Suprapubic skin (tissue), 4 donors: ENCODE measurements at regions not wholly inside any gene's neighbourhood (a gene's known extent, or its start where the extent isn't known, plus 50 kb on each side); places are given as distances from the start of the nearest gene placed in this dataset.
A peak's percentile ranks its signal among the peaks of the same experiment; 100 is the strongest.

Experiments used
- DNase-seq, 2 donors: peaks; one replicate each; pipeline ENCODE4 v3.0.0-alpha.2; 2019; ENCODE audit warnings: low spot score in 2 of 2
- H3K27ac ChIP-seq: fragments of 200-600 bp; sonication (generic); one replicate; pipeline ENCODE4 v1.5.1; 2019
- H3K27me3 ChIP-seq: fragments of 200-600 bp; sonication (generic); one replicate; pipeline ENCODE4 v1.5.1; 2019
- H3K36me3 ChIP-seq: fragments of 200-600 bp; sonication (generic); one replicate; pipeline ENCODE4 v1.5.1; 2019
- H3K4me1 ChIP-seq: fragments of 200-600 bp; sonication (generic); one replicate; pipeline ENCODE4 v1.5.1; 2019
- H3K4me3 ChIP-seq: fragments of 200-600 bp; sonication (generic); one replicate; pipeline ENCODE4 v1.5.1; 2019; ENCODE audit warnings: mild to moderate bottlenecking
- H3K9me3 ChIP-seq: fragments of 200-600 bp; sonication (generic); one replicate; pipeline ENCODE4 v1.5.1; 2019
- CTCF ChIP-seq, 2 donors: fragments of 200-600 bp in 1 of 2; fragments of 450-650 bp in 1 of 2; sonication (generic) in 1 of 2; IDR thresholded peaks; one replicate each; pipeline ENCODE4 v1.5.1; 2016 to 2019; ENCODE audit warnings: antibody characterized with exemption in 2 of 2, mild to moderate bottlenecking in 1 of 2, moderate library complexity in 1 of 2
- EP300 ChIP-seq: sonication (generic); formaldehyde crosslinking; IDR thresholded peaks from one replicate; pipeline ENCODE4 v1.6.1; 2017; ENCODE audit warnings: antibody characterized with exemption
- POLR2A ChIP-seq, 2 donors: fragments of 450-650 bp; IDR thresholded peaks; one replicate each; pipeline ENCODE4 v1.6.1; 2017; ENCODE audit warnings: antibody characterized with exemption in 2 of 2, mild to moderate bottlenecking in 2 of 2, moderate library complexity in 2 of 2
- POLR2AphosphoS5 ChIP-seq, 3 donors: sonication (generic); formaldehyde crosslinking; IDR thresholded peaks; one replicate each; pipeline ENCODE4 v1.6.1; 2017; ENCODE audit warnings: antibody characterized with exemption in 3 of 3
- WGBS: methylation state at CpG from one replicate; pipeline ENCODE4 v1.1.5; 2018; 5-methylcytosine and 5-hydroxymethylcytosine counted together

- Histone ChIP-seq H3K4me1 (peaks cover 27% of the 10 kb centered on the region), H3K27me3 (no peaks in the 10 kb centered on the region), H3K4me3 (no peak overlapping the region), H3K36me3 (no peaks in the 10 kb centered on the region), H3K9me3 (no peaks in the 10 kb centered on the region), H3K27ac (no peak overlapping the region)
- no peak for DNase-seq
- 81% methylated on average over 2 of the region's 2 CpGs for WGBS
- TF ChIP-seq CTCF (IDR thresholded peaks at IDR 0.05) (no peak), POLR2A (IDR thresholded peaks at IDR 0.05) (no peak), EP300 (no peak), POLR2AphosphoS5 (IDR thresholded peaks at IDR 0.05) (no peak)
Observed at GRCh38 chr14:51547701-51548100, 104.0 kb upstream of the FRMD6 start.

- TF ChIP-seq CTCF (IDR thresholded peaks at IDR 0.05): no peak
- TF ChIP-seq POLR2A (IDR thresholded peaks at IDR 0.05): no peak
- no peak for TF ChIP-seq EP300
- no peak for TF ChIP-seq POLR2AphosphoS5 (IDR thresholded peaks at IDR 0.05)
- no peak for DNase-seq
- Histone ChIP-seq H3K9me3 (no peaks in the 10 kb centered on the region), H3K4me3 (no peak overlapping the region), H3K4me1 (peaks cover 32% of the 10 kb centered on the region), H3K36me3 (no peaks in the 10 kb centered on the region), H3K27me3 (no peaks in the 10 kb centered on the region), H3K27ac (no peak overlapping the region)
- 79% methylated on average over 4 of the region's 4 CpGs for WGBS
Observed at GRCh38 chr14:51548187-51548586, 103.5 kb upstream of the FRMD6 start.

GRCh38 chr14:51550636-51551035, 101.1 kb upstream of the FRMD6 start:
- DNase-seq: no peak
- Histone ChIP-seq H3K27me3 (no peaks in the 10 kb centered on the region), H3K4me3 (no peak overlapping the region), H3K9me3 (no peaks in the 10 kb centered on the region), H3K4me1 (peaks cover 29% of the 10 kb centered on the region), H3K36me3 (no peaks in the 10 kb centered on the region), H3K27ac (no peak overlapping the region)
- 61% methylated on average over 5 of the region's 5 CpGs for WGBS
- no peak for TF ChIP-seq CTCF (IDR thresholded peaks at IDR 0.05)
- TF ChIP-seq POLR2AphosphoS5 (IDR thresholded peaks at IDR 0.05): no peak
- no peak for TF ChIP-seq EP300
- no peak for TF ChIP-seq POLR2A (IDR thresholded peaks at IDR 0.05)

- Histone ChIP-seq H3K9me3 (no peaks in the 10 kb centered on the region), H3K36me3 (no peaks in the 10 kb centered on the region), H3K27me3 (no peaks in the 10 kb centered on the region), H3K4me3 (no peak overlapping the region), H3K4me1 (peaks cover 16% of the 10 kb centered on the region), H3K27ac (no peak overlapping the region)
- DNase-seq: no peak
- WGBS: 85% methylated on average over 7 of the region's 7 CpGs
- TF ChIP-seq CTCF (IDR thresholded peaks at IDR 0.05): no peak
- no peak for TF ChIP-seq POLR2A (IDR thresholded peaks at IDR 0.05)
- no peak for TF ChIP-seq POLR2AphosphoS5 (IDR thresholded peaks at IDR 0.05)
- TF ChIP-seq EP300: no peak
Observed at GRCh38 chr14:51552275-51552674, 99.4 kb upstream of the FRMD6 start.

- Histone ChIP-seq H3K36me3 (no peaks in the 10 kb centered on the region), H3K27me3 (no peaks in the 10 kb centered on the region), H3K4me1 (peaks cover 12% of the 10 kb centered on the region), H3K27ac (no peak overlapping the region), H3K9me3 (no peaks in the 10 kb centered on the region), H3K4me3 (no peak overlapping the region)
- 50% methylated on average over 4 of the region's 4 CpGs for WGBS
- TF ChIP-seq CTCF (IDR thresholded peaks at IDR 0.05) (no peak), EP300 (no peak)
- peak; percentile 81 to 85 for DNase-seq
Observed at GRCh38 chr14:51552768-51553404, 98.8 kb upstream of the FRMD6 start.
